ENCODE measurements at regions not wholly inside any gene's neighbourhood (a gene's known extent, or its start where the extent isn't known, plus 50 kb on each side); places are given as distances from the start of the nearest gene placed in this dataset.

GRCh38 chr13:24007979-24008620 lies 110.8 kb upstream of the C1QTNF9B start:
- Mint-ChIP-seq H3K27ac (no peak overlapping the region), H3K36me3 (ENCODE audit: insufficient read depth in 1 of 3, low read depth in 3 of 3) (no peaks in the 10 kb centered on the region; a peak in 2 of 7 replicates), H3K27me3 (ENCODE audit: low read depth) (no peaks in the 10 kb centered on the region; the same call in none of the 2 replicates), H3K4me3 (no peak overlapping the region), H3K4me1 (peaks cover 17 to 20% of the 10 kb centered on the region in 2 experiments), H3K9me3 (no peaks in the 10 kb centered on the region)
- Histone ChIP-seq H3T11ph (ENCODE audit: low read length) (no peak overlapping the region), H2AFZ (ENCODE audit: low read length) (no peak overlapping the region), H3K79me1 (ENCODE audit: insufficient read depth, low read depth, low read length, poor library complexity, severe bottlenecking) (no peaks in the 10 kb centered on the region), H4K5ac (ENCODE audit: insufficient read length, low read depth, low read length) (no peak overlapping the region), H2BK15ac (ENCODE audit: low read depth, low read length) (no peak overlapping the region), H2BK5ac (ENCODE audit: insufficient read length, low read length) (no peak overlapping the region), H4K8ac (replicated peaks; ENCODE audit: insufficient read length, low read depth, low read length) (no peak overlapping the region), H3K4me2 (ENCODE audit: insufficient read depth, insufficient read length, low read length) (no peak overlapping the region), H3K14ac (ENCODE audit: insufficient read depth, low read length) (no peak overlapping the region), H2AK5ac (ENCODE audit: insufficient read length, low read length) (no peak overlapping the region), H4K20me1 (ENCODE audit: control insufficient read depth, insufficient read depth, insufficient read length) (no peaks in the 10 kb centered on the region), H3K4ac (ENCODE audit: low read depth, low read length) (no peak overlapping the region), H2BK12ac (ENCODE audit: insufficient read length, low read depth, low read length) (no peak overlapping the region), H3K27ac (ENCODE audit: insufficient read length, low read depth, low read length) (no peak overlapping the region), H4K91ac (ENCODE audit: insufficient read length, low read depth, low read length) (no peak overlapping the region), H2BK20ac (ENCODE audit: low read depth, low read length, poor library complexity, severe bottlenecking) (no peak overlapping the region), H3K18ac (ENCODE audit: insufficient read length, low read depth, low read length) (no peak overlapping the region), H3K9me3 (ENCODE audit: control insufficient read depth, low read depth, low read length) (no peaks in the 10 kb centered on the region), H3K4me1 (ENCODE audit: insufficient read depth, low read length) (0 out of 2 replicates have a peak, but pooled peaks cover 3% of the 10 kb centered on the region), H3K9ac (ENCODE audit: extremely low read depth, insufficient read length, low read length) (no peak overlapping the region), H3K27me3 (ENCODE audit: insufficient read depth, low read length) (no peaks in the 10 kb centered on the region), H2BK120ac (ENCODE audit: low read depth, low read length, poor library complexity, severe bottlenecking) (no peak overlapping the region), H3K56ac (ENCODE audit: insufficient read length, low read depth, low read length) (no peak overlapping the region), H3K23me2 (ENCODE audit: insufficient read length, low read depth, low read length, poor library complexity, severe bottlenecking) (no peaks in the 10 kb centered on the region), H3K79me2 (ENCODE audit: insufficient read depth, low read length) (no peaks in the 10 kb centered on the region), H3K23ac (ENCODE audit: insufficient read length, low read depth, low read length) (no peak overlapping the region)
- no peak for DNase-seq
- TF ChIP-seq CTCF (conservative IDR thresholded peaks at IDR 0.05), result no peak
- no CpG with 5 or more reads among the region's 9 CpGs for WGBS (ENCODE audit: extremely low coverage, insufficient read length, low lambda C conversion rate)
